NCI-H128 (cell line): ENCODE measurements at regions not wholly inside any gene's neighbourhood (a gene's known extent, or its start where the extent isn't known, plus 50 kb on each side); places are given as distances from the start of the nearest gene placed in this dataset.

Experiments
- DNase-seq: peaks from one replicate; lab custom pipeline; 2025; ENCODE audit not compliant: unreplicated experiment; lab: John Stamatoyannopoulos, UW

DNA sequence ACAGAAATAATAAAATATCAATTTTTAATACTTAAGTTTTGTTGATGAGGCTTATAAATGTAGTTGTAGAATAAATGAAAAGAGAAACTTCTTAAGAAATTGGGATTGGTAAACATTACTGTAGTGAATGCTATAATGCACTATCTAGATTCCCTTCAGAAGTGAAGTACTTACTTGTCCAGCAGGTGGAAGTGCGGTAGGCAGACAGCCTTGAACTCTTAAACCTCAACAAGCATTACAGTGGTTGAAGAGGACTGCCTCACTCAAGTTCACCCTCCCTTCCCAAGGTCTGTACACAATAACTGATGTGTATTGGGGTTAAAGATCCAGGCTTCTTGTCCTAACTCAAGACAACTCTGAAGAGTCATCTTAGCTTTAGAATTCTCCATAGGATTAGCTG is 931.0 kb upstream of the LRRTM1 start:
- DNase-seq, result no peak

DNA sequence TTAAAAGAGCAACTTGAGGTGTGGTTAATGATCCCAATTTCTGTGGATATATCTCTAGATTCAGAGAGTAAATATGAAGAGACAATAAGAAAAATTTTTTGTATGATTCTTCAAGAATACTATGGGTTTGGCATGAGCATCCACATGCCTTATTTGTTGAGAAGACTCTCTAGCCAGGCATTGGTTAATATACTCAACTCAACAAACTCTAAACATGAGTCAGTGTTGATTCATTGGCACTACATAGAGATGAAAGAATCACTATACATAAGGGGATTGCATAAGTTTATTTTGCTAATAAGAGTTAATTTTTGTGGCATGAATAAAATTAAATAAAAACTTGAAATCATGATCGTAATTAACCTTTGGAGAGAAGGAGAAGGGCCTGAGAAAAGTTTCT is 930.2 kb upstream of the LRRTM1 start:
- DNase-seq, result no peak

DNA sequence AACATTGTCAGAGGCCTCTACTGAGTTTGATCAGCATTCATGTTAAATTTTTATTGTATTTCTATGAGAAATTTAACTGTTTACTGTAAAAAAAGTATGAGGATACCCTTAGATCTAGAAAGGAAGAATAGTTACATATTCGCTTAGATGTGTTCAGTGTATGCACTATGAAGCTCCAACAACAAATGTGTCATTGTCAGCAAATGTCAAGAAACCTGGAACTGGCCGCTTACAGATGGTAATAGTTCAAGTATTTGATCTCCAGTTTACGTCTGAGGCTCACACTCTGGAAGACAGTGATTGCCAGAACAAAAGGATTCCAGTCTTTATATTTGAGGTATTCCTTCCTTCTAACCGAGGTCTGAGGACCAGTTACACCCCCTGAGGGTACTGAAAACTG is 921.2 kb upstream of the LRRTM1 start:
- no peak for DNase-seq

DNA sequence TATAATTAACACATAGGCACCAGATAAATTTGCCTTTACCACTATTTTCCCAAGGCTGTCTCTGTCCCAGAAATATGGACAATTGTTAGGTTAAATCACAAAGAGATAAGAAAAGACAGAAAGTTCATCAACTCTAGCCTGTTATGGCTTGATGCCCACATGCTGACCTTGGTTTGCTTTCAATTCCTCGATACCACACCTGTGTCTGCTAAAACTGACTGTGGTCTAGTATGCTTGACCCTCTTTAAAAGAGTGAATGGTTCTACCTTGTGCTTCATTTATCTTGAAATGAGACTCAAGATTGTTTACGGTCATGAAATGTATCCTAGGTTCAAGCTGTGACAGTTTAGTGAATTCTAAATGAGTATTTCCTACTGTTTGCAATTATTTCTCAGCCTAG is 909.0 kb upstream of the LRRTM1 start:
- DNase-seq, result no peak

DNA sequence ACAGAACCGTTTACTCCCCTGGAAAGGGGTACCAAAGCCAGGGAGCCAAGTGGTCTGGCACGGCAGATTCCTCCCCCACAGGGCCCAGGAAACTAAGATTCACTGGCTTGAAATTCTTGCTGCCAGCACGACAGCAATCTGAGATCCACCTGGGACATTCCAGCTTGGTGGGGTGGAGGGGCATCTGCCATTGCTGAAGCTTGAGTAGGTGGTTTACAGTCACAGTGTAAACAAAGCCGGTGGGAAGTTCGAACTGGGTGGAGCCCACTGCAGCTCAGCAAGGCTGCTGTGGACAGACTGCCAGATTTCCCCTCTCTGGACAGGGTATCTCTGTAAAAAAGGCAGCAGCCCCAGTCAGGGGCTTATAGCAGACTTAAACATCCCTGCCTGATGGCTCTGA is 901.7 kb upstream of the LRRTM1 start:
- DNase-seq, result no peak

DNA sequence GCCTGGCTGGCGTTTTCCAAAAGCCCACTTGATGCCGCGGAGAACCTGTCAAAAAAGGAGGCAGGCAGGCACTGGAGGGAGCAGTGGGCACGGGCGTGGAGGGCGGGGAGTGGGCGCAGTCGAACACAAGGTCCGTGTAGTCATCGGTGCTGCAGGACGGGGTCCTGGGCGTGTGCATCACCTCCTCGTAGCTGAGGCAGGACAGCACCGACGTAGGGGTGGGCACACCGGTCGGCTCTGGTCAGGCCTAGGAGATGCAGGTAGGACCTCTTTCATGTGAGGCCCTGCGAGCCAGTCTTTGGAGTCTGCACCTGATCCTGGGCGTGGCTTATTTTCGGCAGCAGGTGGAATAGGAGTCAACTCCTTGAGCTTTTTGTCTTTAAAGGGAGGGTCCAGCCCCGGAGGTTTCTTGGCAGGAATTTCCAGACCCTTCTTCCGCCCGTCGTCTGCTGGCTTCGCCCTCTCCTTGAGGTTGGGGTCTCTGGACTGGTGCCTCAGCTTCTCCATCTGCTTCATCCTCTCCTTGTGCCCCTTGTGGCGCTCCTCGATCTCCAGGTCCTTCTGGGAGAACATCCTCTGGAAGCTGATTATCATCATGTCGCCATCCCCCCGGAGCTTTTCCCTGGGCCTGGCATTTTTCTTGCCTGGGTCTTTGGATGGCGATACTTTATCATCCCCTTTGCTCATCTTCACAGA is 892.5 kb upstream of the LRRTM1 start:
- no peak for DNase-seq

DNA sequence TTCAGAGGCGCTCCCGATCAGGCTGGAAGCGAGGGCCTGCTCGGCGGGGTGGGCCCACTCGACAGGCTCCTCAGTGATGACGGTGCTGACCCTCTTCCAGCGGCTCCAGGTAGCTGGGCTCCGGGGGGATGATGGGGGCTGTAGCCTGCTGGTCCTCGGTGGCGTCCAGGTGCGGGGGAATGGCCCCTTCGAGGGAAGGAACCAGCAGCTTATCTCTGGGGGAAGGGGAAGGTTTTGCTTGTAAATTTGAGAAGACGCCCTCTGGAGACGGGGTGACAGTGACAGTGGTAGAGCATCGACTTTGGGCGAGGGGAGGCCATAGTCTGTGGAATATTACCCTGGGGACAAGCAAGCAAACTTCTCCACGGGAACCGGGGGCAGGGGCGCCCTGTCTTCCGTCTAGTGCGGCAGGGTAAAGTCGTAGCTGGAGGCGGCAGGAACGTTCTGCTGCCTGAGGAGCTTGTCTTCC is 891.9 kb upstream of the LRRTM1 start:
- DNase-seq, result no peak

DNA sequence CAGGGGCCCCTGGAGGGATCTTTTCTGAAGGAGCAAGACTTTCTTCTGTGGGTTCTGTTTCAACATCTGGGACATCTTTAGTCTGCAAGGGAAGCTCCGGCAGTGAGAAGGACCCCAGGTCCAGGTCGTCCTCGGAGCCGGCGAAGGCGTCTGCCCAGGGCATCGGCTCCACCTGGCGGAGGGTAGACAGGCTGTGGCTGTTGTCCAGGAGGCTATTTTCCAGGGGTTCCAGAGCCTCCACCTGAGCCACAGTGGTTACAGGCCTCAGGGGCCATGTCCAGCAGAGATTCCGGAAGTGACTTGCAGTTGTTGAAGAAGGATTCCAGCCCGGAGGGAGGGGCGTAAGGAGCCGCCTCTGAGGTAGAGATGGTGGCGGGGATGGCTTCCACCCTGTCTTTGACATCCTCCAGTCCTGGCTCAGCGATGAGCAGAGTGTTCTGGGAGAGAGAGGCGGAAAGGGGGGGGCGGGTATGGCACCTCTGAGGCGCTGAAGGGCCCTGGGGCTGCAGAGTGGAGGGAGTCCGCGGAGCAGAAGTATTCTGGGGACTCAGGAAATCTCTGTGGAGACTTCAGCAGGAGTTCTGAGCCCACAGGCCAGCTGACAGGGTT is 891.3 kb upstream of the LRRTM1 start:
- DNase-seq, result no peak

DNA sequence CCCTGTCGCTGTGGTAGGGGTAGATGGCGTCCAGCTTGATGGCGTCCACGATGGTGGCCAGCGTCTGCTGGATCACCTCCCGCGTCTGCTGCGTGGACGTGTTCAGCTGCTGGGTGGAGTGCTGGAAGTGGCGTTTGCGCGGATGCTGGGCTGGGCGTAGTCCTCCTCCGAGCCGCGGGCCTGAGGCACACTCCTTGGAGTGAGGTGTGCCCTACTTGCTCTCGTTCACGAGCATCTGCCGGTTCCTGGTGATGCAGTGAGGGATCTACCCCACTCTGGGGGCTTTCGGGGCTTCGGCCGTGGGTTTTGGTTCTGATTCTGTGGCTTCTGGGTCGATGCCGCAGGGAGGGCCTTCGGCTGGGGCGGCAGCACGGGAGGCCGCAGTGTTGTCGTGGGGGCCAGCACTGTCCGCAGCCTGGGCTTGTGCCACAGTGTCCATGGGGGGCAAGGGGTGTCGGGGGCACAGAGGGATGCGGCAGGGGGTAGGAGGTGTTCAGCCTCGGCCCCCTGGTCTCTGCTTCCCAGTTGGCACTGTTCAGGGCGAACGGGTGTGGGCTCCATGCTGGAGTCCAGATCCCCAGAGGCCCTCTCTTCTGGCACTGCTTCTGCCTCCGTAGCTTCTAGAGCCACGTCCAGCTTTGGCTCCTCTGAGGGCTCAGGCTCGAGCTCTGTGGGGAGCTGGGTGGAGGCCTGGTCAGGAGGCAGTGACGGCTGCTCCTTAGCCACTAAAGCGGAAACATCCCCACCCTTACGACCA is 890.6 kb upstream of the LRRTM1 start:
- DNase-seq, result no peak

DNA sequence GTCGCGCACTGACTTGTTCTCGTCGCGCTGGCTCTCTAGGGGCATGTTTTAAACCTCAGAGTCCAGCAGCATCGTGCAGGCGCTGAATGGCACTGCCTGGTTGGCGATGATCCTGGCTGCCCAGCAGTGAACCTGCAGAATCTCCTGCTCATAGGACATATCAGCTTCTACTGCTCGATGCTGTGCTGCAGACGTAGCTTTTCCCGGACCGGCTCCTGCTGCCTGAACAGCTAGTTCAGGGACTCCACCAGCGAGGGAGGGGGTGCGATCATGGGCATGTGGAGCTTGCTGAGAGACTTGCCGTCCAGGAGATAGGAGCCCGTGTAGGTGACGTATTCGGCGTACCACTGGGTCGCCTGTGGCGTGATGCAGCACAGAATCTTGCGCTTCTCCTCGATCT is 890.0 kb upstream of the LRRTM1 start:
- DNase-seq, result no peak

DNA sequence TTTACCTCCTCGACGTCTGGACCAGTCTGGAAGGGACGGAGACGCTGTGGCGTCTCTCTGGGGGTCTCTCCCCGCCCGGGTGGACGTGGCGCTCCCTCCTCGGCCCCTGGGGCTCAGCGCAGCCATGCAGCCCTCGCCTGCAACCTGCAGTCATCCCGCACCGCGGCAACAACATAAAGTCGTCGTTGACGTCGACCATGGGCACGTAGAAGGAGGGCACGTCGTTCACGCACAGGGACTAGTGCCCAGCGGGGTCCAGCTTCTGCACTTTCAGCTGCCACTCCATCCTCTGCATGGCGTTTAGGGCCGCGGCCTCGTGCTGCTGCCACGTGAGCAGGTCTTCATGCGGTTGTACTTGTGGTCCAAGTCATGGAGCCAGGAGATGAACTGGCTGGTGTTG is 889.6 kb upstream of the LRRTM1 start:
- DNase-seq, result no peak

DNA sequence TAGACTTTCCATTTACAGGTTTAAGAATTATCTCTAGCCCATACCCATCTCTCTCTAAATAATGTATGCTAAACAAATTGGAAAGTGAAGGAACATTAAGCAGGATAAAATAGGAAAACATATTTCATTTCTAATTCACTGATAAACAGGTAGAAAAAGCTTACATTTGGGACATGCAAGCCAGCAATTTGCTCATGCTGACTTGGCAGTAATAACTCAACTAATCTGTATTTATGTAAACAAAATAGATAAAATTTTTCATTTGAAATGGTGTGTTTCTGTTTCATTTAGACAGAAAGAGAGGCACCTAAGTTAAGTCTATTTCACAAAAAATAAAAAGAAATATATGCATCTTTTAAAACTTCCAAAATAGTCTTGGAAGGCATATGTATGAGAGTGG is 877.3 kb upstream of the LRRTM1 start:
- no peak for DNase-seq

DNA sequence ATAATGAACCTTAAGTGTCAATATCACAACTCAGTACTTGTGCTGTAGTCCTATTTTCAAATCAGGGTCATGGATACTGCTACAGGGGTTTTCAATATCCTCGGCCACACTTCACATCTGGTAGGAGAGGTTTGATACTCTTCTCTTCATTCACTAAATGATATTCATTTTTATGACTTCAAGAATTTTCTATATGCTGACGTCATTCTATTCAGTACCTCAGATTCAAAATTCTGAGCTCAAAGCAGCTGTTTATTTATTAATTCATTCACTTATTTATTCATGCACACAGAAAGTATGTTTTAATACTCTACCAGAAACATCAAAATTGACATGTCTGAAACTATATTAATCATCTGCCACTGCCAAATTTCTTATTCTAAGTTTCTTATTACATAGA is 866.9 kb upstream of the LRRTM1 start:
- DNase-seq, result no peak

DNA sequence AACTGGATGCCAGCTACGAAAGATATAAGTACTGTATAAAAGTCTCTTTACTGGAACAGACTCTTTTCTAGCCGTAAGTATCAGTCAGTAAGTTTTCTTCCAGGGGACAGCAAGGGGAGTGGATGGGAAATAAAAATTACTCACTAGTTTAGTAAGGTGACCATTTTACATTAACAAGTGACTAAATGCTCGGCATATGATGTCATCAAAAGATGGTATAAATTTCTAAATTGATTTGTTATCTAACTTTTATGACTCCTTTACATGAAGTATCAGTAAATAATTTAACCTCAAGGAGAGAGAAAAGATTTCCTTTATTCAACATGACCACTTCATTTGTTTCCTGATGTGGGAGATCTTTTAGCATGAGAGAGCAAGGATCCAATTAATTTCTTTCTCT is 859.0 kb upstream of the LRRTM1 start:
- no peak for DNase-seq

DNA sequence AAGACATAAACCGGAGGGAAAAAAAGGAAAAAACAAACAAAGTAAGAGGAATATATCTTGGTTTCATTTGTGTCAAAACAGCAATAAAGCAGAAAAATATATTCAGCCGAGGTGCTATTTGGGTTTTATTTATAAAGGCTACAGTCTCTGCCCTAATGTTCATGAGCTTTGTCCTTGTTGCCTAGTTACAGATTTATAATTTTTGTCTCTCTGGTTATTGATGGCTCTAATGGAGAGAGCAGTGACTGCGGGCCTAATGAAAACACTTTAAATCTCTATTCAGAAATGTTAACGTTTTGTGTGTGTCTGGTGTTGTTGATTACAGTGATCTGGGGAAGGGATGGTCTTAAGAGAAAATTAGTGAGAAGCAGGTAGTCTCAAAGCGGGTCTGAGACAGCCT is 854.0 kb upstream of the LRRTM1 start:
- no peak for DNase-seq

DNA sequence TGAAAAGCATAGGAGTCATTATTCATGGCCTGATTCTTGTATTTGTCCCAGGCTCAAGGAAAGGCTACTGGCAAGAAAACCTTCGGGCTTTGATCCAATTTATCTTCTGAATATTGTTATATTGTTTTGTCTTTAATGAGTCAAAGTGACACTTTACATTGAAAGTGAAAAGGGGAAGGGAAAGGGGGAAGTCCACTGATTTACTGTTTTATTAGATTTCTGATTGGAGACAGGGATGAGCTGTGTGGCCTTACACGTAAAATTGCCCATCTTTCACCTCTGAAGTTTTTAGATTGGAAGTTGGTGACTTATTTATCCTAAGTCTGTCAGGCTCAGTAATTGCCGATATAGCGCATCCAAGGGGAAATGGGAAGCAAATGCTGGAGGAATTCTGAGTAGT is 843.8 kb upstream of the LRRTM1 start:
- no peak for DNase-seq

DNA sequence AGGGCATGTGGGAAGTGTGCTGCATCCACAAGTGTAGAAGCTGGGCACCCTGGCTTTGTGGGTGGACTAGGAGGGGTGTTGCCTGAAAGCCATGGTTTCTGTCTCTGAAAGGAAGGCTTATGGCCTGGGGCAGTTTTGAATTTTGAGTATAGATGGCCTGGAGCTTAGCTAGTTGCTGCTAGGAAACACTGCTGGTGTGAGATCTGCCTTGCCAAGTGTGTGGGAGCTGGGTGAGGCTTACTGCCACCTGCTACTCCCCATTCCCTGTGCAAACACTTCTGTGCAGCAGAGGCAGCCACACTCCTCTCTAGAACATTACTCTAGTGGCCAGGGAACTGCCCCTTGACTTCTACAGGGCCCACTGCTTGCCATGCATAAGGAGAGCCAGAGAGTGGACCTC is 831.7 kb upstream of the LRRTM1 start:
- DNase-seq, result no peak

DNA sequence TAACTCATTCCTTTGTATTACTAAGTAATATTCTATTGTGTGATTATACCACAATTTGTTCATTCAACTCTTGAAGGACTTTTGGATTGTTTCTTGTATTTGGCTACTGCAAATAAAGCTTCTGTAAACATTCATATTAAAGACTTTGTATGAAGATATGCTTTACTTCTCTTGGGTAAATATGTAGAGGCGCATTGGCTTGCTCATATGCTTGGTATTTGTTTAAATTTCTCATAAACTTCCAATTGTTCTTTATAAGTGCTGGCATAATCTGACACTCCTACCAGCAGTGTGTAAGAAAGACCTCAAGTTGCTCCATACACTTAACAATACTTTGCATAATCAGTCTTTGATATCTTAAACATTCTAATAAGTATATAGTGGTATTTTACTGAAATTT is 792.8 kb upstream of the LRRTM1 start:
- no peak for DNase-seq

DNA sequence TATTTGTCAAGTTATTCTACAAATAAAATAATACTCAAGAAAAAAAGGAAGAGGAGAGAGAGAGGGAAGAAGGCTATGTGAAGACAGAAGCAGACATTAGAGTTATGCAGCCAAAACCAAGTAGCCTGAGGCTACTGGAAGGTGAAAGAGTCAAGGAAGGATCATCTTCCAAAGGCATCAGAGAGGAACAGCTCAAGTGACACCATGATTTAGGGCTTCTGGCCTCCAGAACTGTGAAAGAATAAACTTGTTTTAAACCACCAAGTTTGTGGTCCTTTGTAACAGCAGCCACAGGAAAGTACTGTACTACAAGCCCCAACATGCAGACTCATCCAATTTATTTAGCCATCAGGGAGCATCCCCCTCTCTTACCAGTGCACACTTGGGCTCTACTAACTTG is 788.5 kb upstream of the LRRTM1 start:
- DNase-seq, result no peak

DNA sequence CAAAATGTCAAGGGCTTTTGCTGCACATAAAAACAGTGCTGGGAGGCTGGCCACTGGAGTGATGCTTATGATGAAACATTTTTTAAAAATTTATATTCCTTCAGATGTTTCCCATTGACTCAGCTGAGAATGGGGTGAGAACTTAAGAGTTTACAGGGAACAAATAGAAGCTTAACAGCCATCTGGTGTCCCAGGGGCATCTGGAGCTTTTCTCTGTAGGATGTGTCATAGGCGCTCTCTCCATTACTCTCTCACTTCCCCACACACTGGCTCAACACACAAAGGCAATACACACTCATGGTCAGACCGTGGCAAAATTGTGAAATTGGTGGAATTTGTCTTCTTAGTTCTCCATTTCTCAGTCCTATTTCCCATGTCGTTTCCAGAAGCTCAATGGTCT is 783.1 kb upstream of the LRRTM1 start:
- no peak for DNase-seq

DNA sequence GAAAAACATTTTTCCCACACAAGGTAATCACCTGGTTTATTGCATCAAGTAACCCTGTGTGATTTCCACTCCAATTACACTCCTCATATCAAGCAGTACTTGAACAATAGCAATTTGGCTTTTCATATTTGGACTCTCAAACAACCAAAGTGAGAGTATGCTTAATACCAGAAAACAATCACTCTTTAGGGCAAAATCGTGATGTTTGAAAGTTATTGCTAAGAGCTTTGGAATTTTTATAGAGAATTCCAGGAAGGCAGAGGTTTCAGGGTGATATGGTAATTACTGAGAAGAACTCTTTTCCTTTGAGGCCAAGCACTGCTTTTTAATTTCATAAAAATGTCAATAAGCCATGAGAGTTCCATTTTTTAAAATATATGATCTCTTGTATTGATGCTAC is 779.5 kb upstream of the LRRTM1 start:
- no peak for DNase-seq

DNA sequence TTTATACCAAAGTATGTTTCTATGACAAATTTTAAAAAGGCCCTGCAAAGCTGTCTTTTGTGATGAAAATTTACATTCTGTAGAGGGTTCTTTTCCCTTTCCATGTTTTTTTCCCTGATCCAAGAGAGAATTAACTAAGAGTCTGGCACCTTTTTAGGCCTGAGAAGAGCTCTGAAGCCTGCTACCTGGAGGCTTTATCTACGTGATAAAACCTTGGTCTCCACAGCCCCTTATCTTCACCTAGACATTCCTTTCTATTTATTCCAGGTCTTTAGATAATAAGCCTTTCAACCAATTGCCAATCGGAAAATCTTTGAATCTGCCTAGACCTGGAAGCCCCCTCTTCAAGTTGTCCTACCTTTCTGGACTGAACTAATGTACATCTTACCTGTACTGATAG is 774.1 kb upstream of the LRRTM1 start:
- DNase-seq, result no peak
